IMR-90 (cell line): ENCODE measurements at regions not wholly inside any gene's neighbourhood (a gene's known extent, or its start where the extent isn't known, plus 50 kb on each side); places are given as distances from the start of the nearest gene placed in this dataset.

Experiments
- ATAC-seq: fragments of 200-7000 bp; cut with Tn5 transposase; 2 replicates; pipeline ENCODE4 v1.9.1; 2020; ENCODE audit warnings: low read depth, mild to moderate bottlenecking, moderate library complexity
- BruUV-seq: library from RNA; stranded (reverse); fragments of 400-500 nt; replicated peaks from 2 replicates; lab custom pipeline; 2021; lab: Mats Ljungman, UMichigan
- CTCF ChIA-PET: fragments of 300-600 bp; formaldehyde crosslinking; extraction: SDS; loops from one replicate; lab custom pipeline; 2021; ENCODE audit warnings: antibody characterized with exemption; lab: Yijun Ruan, JAX
- POLR2A ChIA-PET: fragments of 300-600 bp; sonication (Branson Sonifier 250); formaldehyde crosslinking; loops from one replicate; lab custom pipeline; 2022; ENCODE audit warnings: antibody characterized with exemption; ENCODE audit not compliant: unreplicated experiment; lab: Charles Lee
- DNase-seq: peaks from one replicate; pipeline ENCODE4 v3.0.0; 2013
- H2AFZ ChIP-seq: replicated peaks from 2 replicates; pipeline ENCODE3; 2013; ENCODE audit warnings: low read length, mild to moderate bottlenecking; ENCODE audit not compliant: poor library complexity
- H2AK5ac ChIP-seq: 2 replicates; pipeline ENCODE4 v1.6.1; 2013; ENCODE audit warnings: low read depth, low read length, inconsistent platforms
- H2AK9ac ChIP-seq: replicated peaks from 2 replicates; pipeline ENCODE3; 2013; ENCODE audit warnings: mild to moderate bottlenecking, low read depth, low read length, moderate library complexity; ENCODE audit not compliant: poor library complexity
- H2BK120ac ChIP-seq: 2 replicates; pipeline ENCODE4 v1.6.1; 2013; ENCODE audit warnings: low read depth, low read length, inconsistent platforms
- H2BK15ac ChIP-seq: 3 replicates; pipeline ENCODE4 v1.6.1; 2013; ENCODE audit warnings: low read depth, low read length, inconsistent platforms
- H2BK20ac ChIP-seq: 2 replicates; pipeline ENCODE4 v1.6.1; 2013; ENCODE audit warnings: low read depth, mild to moderate bottlenecking, inconsistent platforms, low read length, moderate library complexity
- H2BK5ac ChIP-seq: 2 replicates; pipeline ENCODE4 v1.6.1; 2013; ENCODE audit warnings: mild to moderate bottlenecking, low read depth, low read length, inconsistent platforms; ENCODE audit not compliant: poor library complexity, severe bottlenecking
- H3K14ac ChIP-seq: replicated peaks from 2 replicates; pipeline ENCODE4 v1.6.1; 2013; ENCODE audit warnings: low read depth, low read length, inconsistent platforms
- H3K18ac ChIP-seq: 2 replicates; pipeline ENCODE4 v1.6.1; 2013; ENCODE audit warnings: low read depth, low read length, control low read depth
- H3K23ac ChIP-seq: 2 replicates; pipeline ENCODE4 v1.6.1; 2013; ENCODE audit warnings: low read depth, low read length, inconsistent platforms
- H3K27ac ChIP-seq: 2 replicates; pipeline ENCODE4 v1.5.1; 2013; ENCODE audit warnings: mild to moderate bottlenecking, control low read depth, low read length; ENCODE audit not compliant: insufficient read depth
- H3K27me3 ChIP-seq: 2 replicates; pipeline ENCODE4 v1.6.1; 2013; ENCODE audit warnings: low read length; ENCODE audit not compliant: control insufficient read depth, insufficient read depth
- H3K36me3 ChIP-seq: 2 replicates; pipeline ENCODE4 v1.6.1; 2013; ENCODE audit warnings: low read length, mixed read lengths; ENCODE audit not compliant: control insufficient read depth, insufficient read depth
- H3K4ac ChIP-seq: 2 replicates; pipeline ENCODE4 v1.6.1; 2013; ENCODE audit warnings: low read depth, low read length, inconsistent platforms
- H3K4me1 ChIP-seq: 2 replicates; pipeline ENCODE4 v1.6.1; 2013; ENCODE audit warnings: low read length, mixed read lengths; ENCODE audit not compliant: control insufficient read depth, insufficient read depth
- H3K4me2 ChIP-seq: 2 replicates; pipeline ENCODE4 v1.6.1; 2013; ENCODE audit warnings: low read depth, mild to moderate bottlenecking, control low read depth, low read length, moderate library complexity
- H3K4me3 ChIP-seq: 2 replicates; pipeline ENCODE4 v1.5.1; 2013; ENCODE audit warnings: low read depth, mild to moderate bottlenecking, control low read depth, low read length, moderate library complexity; ENCODE audit not compliant: insufficient read depth
- H3K56ac ChIP-seq: 2 replicates; pipeline ENCODE4 v1.6.1; 2013; ENCODE audit warnings: low read length, inconsistent platforms; ENCODE audit not compliant: insufficient read depth; ENCODE audit errors: extremely low read depth
- H3K79me1 ChIP-seq, 2 experiments: 2 replicates each; pipeline ENCODE4 v1.6.1; 2013; ENCODE audit warnings: low read length in 2 of 2, inconsistent platforms in 1 of 2, low read depth in 1 of 2
- H3K9ac ChIP-seq: 2 replicates; pipeline ENCODE4 v1.6.1; 2013; ENCODE audit warnings: low read depth, low read length, control low read depth
- H3K9me1 ChIP-seq: 2 replicates; pipeline ENCODE4 v1.6.1; 2013; ENCODE audit warnings: low read length, inconsistent platforms; ENCODE audit not compliant: insufficient read depth
- H3K9me3 ChIP-seq: 2 replicates; pipeline ENCODE4 v1.6.1; 2013; ENCODE audit warnings: low read length; ENCODE audit not compliant: control insufficient read depth, insufficient read depth
- H4K20me1 ChIP-seq: 2 replicates; pipeline ENCODE4 v1.6.1; 2013; ENCODE audit warnings: low read length, inconsistent platforms; ENCODE audit not compliant: insufficient read depth
- H4K5ac ChIP-seq: 2 replicates; pipeline ENCODE4 v1.6.1; 2013; ENCODE audit warnings: mild to moderate bottlenecking, low read depth, low read length, control low read depth
- H4K8ac ChIP-seq, 2 experiments: 2 replicates each; pipeline ENCODE4 v1.6.1; 2013; ENCODE audit warnings: low read depth in 2 of 2, low read length in 2 of 2, control low read depth in 1 of 2, inconsistent platforms in 1 of 2
- H4K91ac ChIP-seq: 2 replicates; pipeline ENCODE4 v1.6.1; 2013; ENCODE audit warnings: low read depth, low read length, inconsistent platforms; ENCODE audit not compliant: insufficient read depth
- FOS ChIP-seq: fragments of 150-350 bp; IDR thresholded peaks from 2 replicates; pipeline ENCODE4 v1.6.1; 2016; ENCODE audit warnings: low read depth, low read length
- MAZ ChIP-seq: IDR thresholded peaks from 2 replicates; pipeline ENCODE4 v1.6.1; 2012; ENCODE audit warnings: low read depth, mild to moderate bottlenecking, low read length, improper control_type of control experiment, moderate library complexity, borderline replicate concordance
- SMC3 ChIP-seq: fragments of 150-350 bp; IDR thresholded peaks from 2 replicates; pipeline ENCODE4 v1.6.1; 2016; ENCODE audit warnings: low read depth, mild to moderate bottlenecking, antibody characterized with exemption, low read length, moderate library complexity
- WGBS, 2 experiments: methylation state at CpG; one replicate each; pipeline versions ENCODE4 v1.1.5 to v1.1.7; 2013; ENCODE audit warnings: missing lambda C conversion rate in 2 of 2; ENCODE audit not compliant: insufficient read length in 1 of 2; ENCODE audit errors: extremely low coverage in 2 of 2; 5-methylcytosine and 5-hydroxymethylcytosine counted together
- dilution Hi-C: fragments of 300-500 bp; cut with HindIII; formaldehyde crosslinking; loops from one replicate; pipeline ENCODE4 v1.14.3; 2018; ENCODE audit warnings: low sequenced_read_pairs; ENCODE audit not compliant: unreplicated experiment
- in situ Hi-C: fragments of 300-500 bp; cut with MboI; formaldehyde crosslinking; loops from 3 replicates; pipeline ENCODE4 v1.14.3; 2019; ENCODE audit warnings: low sequenced_read_pairs, inconsistent platforms, mixed read lengths
- intact Hi-C: fragments of 100-400 bp; cut with micrococcal nuclease; formaldehyde crosslinking; loops from 2 replicates; pipeline ENCODE4 v1.10.0; 2022

DNA sequence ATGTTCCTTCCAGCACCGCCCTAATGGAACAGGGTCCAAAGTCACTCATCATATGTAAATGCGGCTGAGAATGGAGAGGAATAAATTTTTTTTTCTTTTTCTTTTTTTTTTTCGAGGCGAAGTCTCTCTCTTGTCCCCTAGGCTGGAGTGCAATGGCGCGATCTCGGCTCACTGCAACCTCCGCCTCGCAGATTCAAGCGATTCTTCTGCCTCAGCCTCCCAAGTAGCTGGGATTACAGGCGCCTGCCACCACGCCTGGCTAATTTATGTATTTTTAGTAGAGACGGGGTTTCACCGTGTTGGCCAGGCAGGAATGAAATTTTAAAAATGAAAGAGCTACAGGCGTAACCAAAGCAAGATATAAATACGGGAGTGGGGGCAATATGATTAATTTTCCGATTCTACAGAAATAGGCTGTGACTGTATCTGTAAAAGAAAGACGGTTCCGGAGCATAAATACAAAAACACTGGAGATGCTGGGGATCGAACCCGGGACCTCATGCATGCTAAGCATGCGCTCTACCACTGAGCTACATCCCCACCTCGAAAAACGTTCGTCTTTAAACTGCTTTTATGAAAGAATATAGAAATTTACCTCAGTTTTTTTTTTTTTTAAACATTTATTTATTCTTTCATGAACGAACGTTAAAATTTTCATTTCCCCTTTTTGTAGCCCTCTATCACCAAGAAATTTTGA lies 132.2 kb downstream of the GPX5 start:
- H2AFZ ChIP-seq, result no peak overlapping the region
- peak; percentile 95 for TF ChIP-seq FOS
- TF ChIP-seq SMC3, result 0 out of 2 replicates have a peak, but pooled peaks have one; percentile 15
- TF ChIP-seq MAZ, result no peak
- no peak overlapping the region for H3K9ac ChIP-seq
- H4K5ac ChIP-seq, result no peak overlapping the region
- H3K14ac ChIP-seq, result no peak overlapping the region
- in situ Hi-C loops (no loop called here), intact Hi-C loops (loop anchor here (5.0 kb wide), 1 partner anchor 51 kb away; no protein-coding TSS in a partner anchor), dilution Hi-C loops (no loop called here)
- H2AK9ac ChIP-seq, result no peak overlapping the region
- no peak overlapping the region for H2BK20ac ChIP-seq
- no peak overlapping the region for H2BK5ac ChIP-seq
- no peaks in the 10 kb centered on the region for H3K4me1 ChIP-seq
- no peaks in the 10 kb centered on the region for H3K9me3 ChIP-seq
- no peaks in the 10 kb centered on the region for H3K79me1 ChIP-seq
- no peak overlapping the region for H3K4ac ChIP-seq
- no peaks in the 10 kb centered on the region for H3K36me3 ChIP-seq
- no peaks in the 10 kb centered on the region for H4K20me1 ChIP-seq
- peak; percentile 98 for ATAC-seq
- ChIA-PET CTCF (interaction anchor here (0.6 kb wide), 2 partner anchors 21 to 149 kb away, joined by 3 read pairs; no protein-coding TSS in a partner anchor), POLR2A (interaction anchor here (0.7 kb wide), 1 partner anchor 498 kb away, joined by 7 read pairs; no protein-coding TSS in a partner anchor)
- H3K4me3 ChIP-seq, result peak overlapping the region; percentile 53
- H3K18ac ChIP-seq, result no peak overlapping the region
- no TSS peak for BruUV-seq
- WGBS, 2 experiments, result 0% methylated on average over 3 of the region's 27 CpGs; no CpG with 5 or more reads in 1 of the 2 experiments
- H4K91ac ChIP-seq, result no peak overlapping the region
- no peaks in the 10 kb centered on the region for H3K9me1 ChIP-seq
- peak; percentile 69 for DNase-seq
- H3K4me2 ChIP-seq, result peak overlapping the region; percentile 90
- H2BK15ac ChIP-seq, result no peak overlapping the region
- peaks cover 3% of the 10 kb centered on the region; the same call in 1 of the 2 replicates for H3K27me3 ChIP-seq
- H3K56ac ChIP-seq, result no peak overlapping the region
- H3K27ac ChIP-seq, result no peak overlapping the region
- no peak overlapping the region for H3K23ac ChIP-seq
- H2BK120ac ChIP-seq, result no peak overlapping the region
- H4K8ac ChIP-seq, result no peak overlapping the region
- no peak overlapping the region for H2AK5ac ChIP-seq
